Loucy (cell line): ENCODE measurements at regions not wholly inside any gene's neighbourhood (a gene's known extent, or its start where the extent isn't known, plus 50 kb on each side); places are given as distances from the start of the nearest gene placed in this dataset.

Source experiments
- CTCF ChIP-seq: fragments of 200-600 bp; sonication (generic); conservative IDR thresholded peaks from 2 replicates; pipeline ENCODE4 v1.5.1; 2014; ENCODE audit warnings: mild to moderate bottlenecking, antibody characterized with exemption, low read length
- EZH2phosphoT487 ChIP-seq: fragments of 200-600 bp; IDR thresholded peaks from 2 replicates; pipeline ENCODE4 v1.6.1; 2018; ENCODE audit warnings: antibody characterized with exemption, mild to moderate bottlenecking, moderate library complexity, borderline replicate concordance

- no peak for TF ChIP-seq CTCF
- TF ChIP-seq EZH2phosphoT487, result no peak
Measured at GRCh38 chr2:52874466-52875106, 893.0 kb upstream of the CHAC2 start.
